HG03378 (cell line): ENCODE measurements at regions not wholly inside any gene's neighbourhood (a gene's known extent, or its start where the extent isn't known, plus 50 kb on each side); places are given as distances from the start of the nearest gene placed in this dataset.
"Not testable (repeated sequence)": the region's sequence is repeated elsewhere in the genome, so short reads cannot be mapped to it uniquely, and the experiment has no call there.

Experiments used
- ATAC-seq: cut with Tn5 transposase; IDR thresholded peaks from one replicate; pipeline ENCODE4 v1.9.1; 2021; ENCODE audit warnings: mild to moderate bottlenecking, moderate library complexity; ENCODE audit not compliant: unreplicated experiment

GRCh38 chr12:42886160-42886559 lies 296.6 kb upstream of the PRICKLE1 start:
- no peak for ATAC-seq

- ATAC-seq = no peak
These were observed 296.1 kb upstream of the PRICKLE1 start for GRCh38 chr12:42885677-42886076.

- no peak for ATAC-seq
These were observed 294.6 kb upstream of the PRICKLE1 start for GRCh38 chr12:42884116-42884515.

GRCh38 chr12:42873401-42873800 lies 283.9 kb upstream of the PRICKLE1 start:
- ATAC-seq = no peak

GRCh38 chr12:42871816-42872215 lies 282.3 kb upstream of the PRICKLE1 start:
- no peak for ATAC-seq

- no peak for ATAC-seq
These were observed 278.7 kb upstream of the PRICKLE1 start for GRCh38 chr12:42868291-42868690.

- ATAC-seq = no peak
These were observed 275.7 kb upstream of the PRICKLE1 start for GRCh38 chr12:42865282-42865681.

GRCh38 chr12:42862055-42862454 lies 272.5 kb upstream of the PRICKLE1 start:
- ATAC-seq = no peak

- ATAC-seq = not testable (repeated sequence)
These were observed 270.8 kb upstream of the PRICKLE1 start for GRCh38 chr12:42860331-42860730.

- no peak for ATAC-seq
These were observed 270.1 kb upstream of the PRICKLE1 start for GRCh38 chr12:42859612-42860011.

- no peak for ATAC-seq
These were observed 267.6 kb upstream of the PRICKLE1 start for GRCh38 chr12:42857106-42857505.

GRCh38 chr12:42855362-42855950 lies 265.9 kb upstream of the PRICKLE1 start:
- ATAC-seq = no peak

- no peak for ATAC-seq
These were observed 265.3 kb upstream of the PRICKLE1 start for GRCh38 chr12:42854826-42855225.

GRCh38 chr12:42854208-42854607 lies 264.7 kb upstream of the PRICKLE1 start:
- ATAC-seq = no peak

- no peak for ATAC-seq
These were observed 264.0 kb upstream of the PRICKLE1 start for GRCh38 chr12:42853370-42854140.

- ATAC-seq = no peak
These were observed 257.2 kb upstream of the PRICKLE1 start for GRCh38 chr12:42846782-42847181.

GRCh38 chr12:42834062-42834461 lies 244.5 kb upstream of the PRICKLE1 start:
- ATAC-seq = no peak

GRCh38 chr12:42828836-42829235 lies 239.3 kb upstream of the PRICKLE1 start:
- no peak for ATAC-seq

GRCh38 chr12:42824327-42824726 lies 234.8 kb upstream of the PRICKLE1 start:
- no peak for ATAC-seq

GRCh38 chr12:42823679-42824078 lies 234.1 kb upstream of the PRICKLE1 start:
- ATAC-seq = no peak

GRCh38 chr12:42819846-42820245 lies 230.3 kb upstream of the PRICKLE1 start:
- ATAC-seq = no peak

GRCh38 chr12:42815068-42815467 lies 225.5 kb upstream of the PRICKLE1 start:
- no peak for ATAC-seq

GRCh38 chr12:42812871-42813270 lies 223.3 kb upstream of the PRICKLE1 start:
- ATAC-seq = no peak
